GM18519 (cell line): ENCODE measurements at regions not wholly inside any gene's neighbourhood (a gene's known extent, or its start where the extent isn't known, plus 50 kb on each side); places are given as distances from the start of the nearest gene placed in this dataset.
"Not testable (repeated sequence)": the region's sequence is repeated elsewhere in the genome, so short reads cannot be mapped to it uniquely, and the experiment has no call there.

Experiments used
- ATAC-seq: cut with Tn5 transposase; IDR thresholded peaks from one replicate; pipeline ENCODE4 v1.9.1; 2021; ENCODE audit warnings: mild to moderate bottlenecking, moderate library complexity; ENCODE audit not compliant: unreplicated experiment, low FRiP score

GRCh38 chr6:92671462-92671861, 747.9 kb downstream of the EPHA7 start:
- not testable (repeated sequence) for ATAC-seq

- no peak for ATAC-seq
Observed at GRCh38 chr6:92667843-92668242, 751.5 kb downstream of the EPHA7 start.

DNA sequence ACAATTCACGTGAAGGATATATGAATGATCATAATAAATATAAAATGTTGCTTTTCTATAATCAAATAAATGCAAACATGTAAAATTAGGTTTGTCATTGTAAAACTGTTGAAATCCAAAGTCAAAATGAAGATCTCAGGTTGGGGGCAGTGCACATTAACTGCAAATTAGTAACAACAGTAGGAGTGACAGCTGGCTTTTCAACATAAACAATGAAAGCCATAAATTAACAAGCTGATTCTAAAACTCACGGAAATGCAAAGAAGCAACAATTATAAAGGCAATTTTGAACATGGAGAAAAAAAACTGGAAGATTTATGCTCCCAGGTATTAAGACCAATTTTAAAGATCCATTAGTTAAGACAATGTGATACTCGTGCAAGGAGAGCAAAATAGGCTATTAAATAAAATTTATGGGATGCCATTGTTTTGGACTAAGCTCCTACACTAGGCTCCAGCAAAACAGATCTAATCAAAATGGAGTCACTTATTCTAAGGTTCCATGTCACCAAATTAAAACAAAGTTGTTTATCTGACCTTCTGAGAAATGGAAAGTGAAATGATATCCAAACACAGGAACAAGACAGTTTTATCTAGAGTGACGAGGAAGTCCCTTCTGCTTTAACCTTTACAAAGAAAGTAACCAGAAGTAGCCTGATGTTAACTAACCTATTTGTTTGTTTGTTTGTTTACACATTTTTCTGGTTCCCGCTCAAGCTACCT, 770.8 kb downstream of the EPHA7 start:
- no peak for ATAC-seq

GRCh38 chr6:92647630-92648029, 771.7 kb downstream of the EPHA7 start:
- no peak for ATAC-seq

GRCh38 chr6:92644104-92644791, 775.1 kb downstream of the EPHA7 start:
- not testable (repeated sequence) for ATAC-seq

- no peak for ATAC-seq
Observed at GRCh38 chr6:92635553-92636153, 783.7 kb downstream of the EPHA7 start.

DNA sequence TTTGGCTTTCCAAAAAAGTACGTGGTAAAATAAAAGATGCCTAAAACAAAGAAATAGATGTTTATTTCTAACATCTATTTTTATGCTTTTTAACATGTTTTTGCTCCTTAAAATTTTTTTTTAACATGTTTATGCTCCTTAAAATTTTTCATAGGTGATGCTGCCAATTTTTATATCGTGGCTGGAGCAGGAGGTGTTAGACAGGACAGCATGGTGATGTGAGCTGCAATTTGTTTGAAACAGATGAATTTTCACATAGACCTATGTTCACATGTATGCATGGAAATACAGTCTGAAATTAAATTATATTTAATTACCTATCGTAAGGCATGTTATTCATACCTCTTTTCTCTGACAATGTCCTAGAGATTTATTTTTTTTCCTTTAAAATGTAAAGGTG, 784.8 kb downstream of the EPHA7 start:
- ATAC-seq: no peak

DNA sequence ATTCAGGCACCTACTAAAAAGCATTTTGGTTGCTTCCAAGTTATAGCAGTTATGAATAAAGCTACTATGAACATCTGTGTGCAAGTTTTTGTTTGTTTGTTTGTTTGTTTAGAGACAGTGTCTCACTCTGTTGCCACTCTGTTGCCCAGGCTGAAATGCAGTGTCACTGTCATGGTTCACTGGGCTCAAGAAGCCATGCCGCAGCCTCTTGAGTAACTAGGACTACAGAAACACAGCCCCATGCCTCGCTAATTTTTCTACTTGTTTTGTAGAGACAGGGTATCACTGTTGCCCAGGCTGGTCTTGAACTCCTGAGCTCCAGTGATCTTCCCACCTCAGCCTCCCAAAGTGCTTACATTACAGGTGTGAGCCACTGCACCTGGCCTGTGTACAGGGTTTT, 795.9 kb downstream of the EPHA7 start:
- ATAC-seq: no peak

GRCh38 chr6:92617721-92618120, 801.6 kb downstream of the EPHA7 start:
- no peak for ATAC-seq

- ATAC-seq: no peak
Observed at GRCh38 chr6:92608751-92609150, 810.6 kb downstream of the EPHA7 start.

DNA sequence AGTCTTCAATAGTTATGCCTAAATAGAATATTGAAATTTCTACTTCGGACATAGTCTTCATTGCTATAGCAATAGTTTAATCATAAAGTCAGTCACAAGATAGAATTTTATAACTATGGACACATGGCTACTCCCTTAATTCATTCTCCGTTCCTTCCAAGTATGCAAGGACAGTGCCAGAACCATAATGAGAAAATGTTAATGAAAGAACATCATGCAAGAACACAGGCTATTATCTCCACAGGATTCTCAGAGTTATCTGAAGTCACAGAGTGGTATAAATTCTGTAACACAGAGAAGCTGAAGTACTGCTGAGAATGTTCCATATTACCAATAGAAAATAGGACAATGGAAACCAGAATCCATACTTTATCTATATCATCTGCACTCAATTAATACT, 826.2 kb downstream of the EPHA7 start:
- ATAC-seq: no peak

DNA sequence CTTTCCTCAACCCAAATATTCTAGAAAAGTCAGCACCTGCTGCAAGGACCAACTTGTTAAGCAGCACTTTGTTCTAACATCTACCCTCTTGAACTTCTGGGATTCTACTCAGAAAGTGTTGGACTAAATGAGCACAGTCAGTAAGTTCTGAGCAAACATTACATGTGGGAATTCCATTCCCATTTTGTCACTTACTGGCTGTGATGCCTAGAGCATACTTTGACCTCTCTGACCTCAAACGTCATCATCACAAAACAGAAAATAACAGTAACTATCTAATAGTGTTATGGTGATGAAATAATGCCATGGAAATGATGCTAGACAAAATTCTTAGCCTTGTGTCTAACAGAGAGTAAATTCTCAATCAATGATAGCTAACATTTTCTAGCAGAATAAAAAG, 829.4 kb downstream of the EPHA7 start:
- ATAC-seq: no peak

GRCh38 chr6:92588148-92588547, 831.2 kb downstream of the EPHA7 start:
- no peak for ATAC-seq

GRCh38 chr6:92587525-92587924, 831.8 kb downstream of the EPHA7 start:
- ATAC-seq: no peak

- ATAC-seq: no peak
Observed at GRCh38 chr6:92586236-92586977, 833.0 kb downstream of the EPHA7 start.

DNA sequence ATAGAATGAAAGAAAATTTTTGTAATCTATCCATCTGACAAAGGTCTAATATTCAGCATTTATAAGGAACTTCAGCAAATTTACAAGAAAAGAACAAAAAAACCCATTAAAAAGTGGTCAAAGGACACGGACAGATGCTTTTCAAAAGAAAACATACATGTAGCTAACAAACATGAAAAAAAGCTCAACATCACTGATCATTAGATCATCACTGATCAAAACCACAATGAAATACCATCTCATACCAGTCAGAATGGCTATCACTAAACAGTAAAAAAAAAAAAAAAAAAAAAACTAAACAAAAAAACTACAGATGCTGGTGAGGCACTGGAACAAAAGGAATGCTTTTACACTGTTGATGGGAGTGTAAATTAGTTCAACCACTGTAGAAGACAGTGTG, 837.1 kb downstream of the EPHA7 start:
- ATAC-seq: no peak

- no peak for ATAC-seq
Observed at GRCh38 chr6:92577077-92577719, 842.2 kb downstream of the EPHA7 start.

DNA sequence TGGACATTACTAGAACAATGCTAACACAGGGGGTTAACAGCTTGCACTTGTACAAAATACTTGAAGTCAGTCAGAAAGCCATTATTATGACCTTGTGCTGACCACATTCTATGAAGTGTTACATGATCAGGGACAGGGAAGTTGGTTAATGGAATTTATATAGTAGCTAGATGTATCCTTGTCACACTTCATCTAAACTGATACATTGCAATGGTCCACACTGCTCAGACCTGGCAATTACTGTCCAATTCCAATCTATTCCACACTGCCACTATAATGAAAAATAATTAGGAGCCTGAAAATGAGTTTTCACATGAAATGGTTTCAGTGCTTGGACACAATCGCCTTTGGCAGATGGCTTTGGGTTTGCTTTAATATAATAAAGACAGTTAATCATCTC, 850.8 kb downstream of the EPHA7 start:
- ATAC-seq: no peak

- no peak for ATAC-seq
Observed at GRCh38 chr6:92566632-92567031, 852.7 kb downstream of the EPHA7 start.

DNA sequence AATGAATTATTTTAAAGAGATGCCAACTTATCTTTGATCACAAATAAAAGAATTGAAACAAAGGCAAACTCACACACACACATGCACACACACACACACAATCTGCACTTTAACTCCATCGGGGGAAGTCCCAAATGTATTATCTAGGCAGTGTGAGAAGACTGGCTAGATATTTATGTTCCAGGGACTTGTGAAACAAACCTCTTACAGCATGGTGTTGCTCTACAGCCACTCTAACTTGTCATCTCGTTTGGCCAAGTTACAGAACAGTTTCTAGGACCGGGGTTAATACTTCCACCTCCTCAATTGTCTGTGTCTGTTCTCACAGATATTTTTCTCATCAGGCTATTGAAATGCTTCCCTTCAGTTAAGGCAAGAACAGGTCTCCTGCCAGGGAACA, 855.0 kb downstream of the EPHA7 start:
- no peak for ATAC-seq

- no peak for ATAC-seq
Observed at GRCh38 chr6:92559611-92560010, 859.7 kb downstream of the EPHA7 start.
